SU-DHL-6 (cell line): ENCODE measurements at regions not wholly inside any gene's neighbourhood (a gene's known extent, or its start where the extent isn't known, plus 50 kb on each side); places are given as distances from the start of the nearest gene placed in this dataset.

ENCODE experiments used
- H2AFZ ChIP-seq: fragments of 200-600 bp; sonication (generic); 2 replicates; pipeline ENCODE4 v1.6.1; 2014; ENCODE audit warnings: low read depth, mild to moderate bottlenecking, moderate library complexity, mixed read lengths, antibody characterized with exemption, low read length; ENCODE audit not compliant: severe bottlenecking
- H3F3A ChIP-seq: fragments of 200-600 bp; shearing (Covaris generic); 2 replicates; pipeline ENCODE4 v1.6.0; 2016; ENCODE audit warnings: antibody characterized with exemption, mild to moderate bottlenecking; ENCODE audit not compliant: insufficient read depth
- H3K27ac ChIP-seq: fragments of 200-600 bp; sonication (generic); 2 replicates; pipeline ENCODE4 v1.5.1; 2016; ENCODE audit warnings: low read depth, mild to moderate bottlenecking, low read length, moderate library complexity, mixed read lengths
- H3K27me3 ChIP-seq: fragments of 200-600 bp; sonication (generic), shearing (Covaris generic); 2 replicates; pipeline ENCODE4 v1.6.0; 2014; ENCODE audit warnings: mild to moderate bottlenecking, low read length
- H3K36me3 ChIP-seq: fragments of 200-600 bp; sonication (generic); 2 replicates; pipeline ENCODE4 v1.6.1; 2014; ENCODE audit warnings: mild to moderate bottlenecking, low read length, mixed read lengths
- H3K4me2 ChIP-seq: fragments of 300-600, 200-600 bp; shearing (Covaris generic), sonication (generic); 2 replicates; pipeline ENCODE4 v1.6.0; 2014; ENCODE audit warnings: low read length, low read depth, mild to moderate bottlenecking; ENCODE audit not compliant: poor library complexity, severe bottlenecking
- H3K4me3 ChIP-seq: fragments of 200-600 bp; sonication (generic); 2 replicates; pipeline ENCODE4 v1.5.1; 2014; ENCODE audit warnings: antibody characterized with exemption, low read length, mild to moderate bottlenecking, mixed read lengths; ENCODE audit not compliant: insufficient read depth, poor library complexity, severe bottlenecking
- H3K79me2 ChIP-seq: fragments of 200-600 bp; sonication (generic); 2 replicates; pipeline ENCODE4 v1.6.1; 2014; ENCODE audit warnings: mild to moderate bottlenecking, low read length, moderate library complexity; ENCODE audit not compliant: insufficient read depth
- H3K9ac ChIP-seq: fragments of 200-600 bp; sonication (generic); 2 replicates; pipeline ENCODE4 v1.7.0; 2014; ENCODE audit warnings: mild to moderate bottlenecking, low read length
- H3K9me2 ChIP-seq: fragments of 200-600 bp; sonication (generic); replicated peaks from 2 replicates; pipeline ENCODE4 v1.6.1; 2014; ENCODE audit warnings: low read length; ENCODE audit not compliant: insufficient read depth
- H3K9me3 ChIP-seq: fragments of 200-600 bp; sonication (generic); 2 replicates; pipeline ENCODE4 v1.6.1; 2014; ENCODE audit warnings: low read length, mixed read lengths; ENCODE audit not compliant: insufficient read depth
- H4K20me1 ChIP-seq: fragments of 200-600 bp; sonication (generic); 2 replicates; pipeline ENCODE4 v1.6.1; 2014; ENCODE audit warnings: low read depth, mild to moderate bottlenecking, antibody characterized with exemption, low read length, moderate library complexity, mixed read lengths
- EZH2phosphoT487 ChIP-seq: fragments of 200-600 bp; sonication (generic), shearing (Covaris generic); conservative IDR thresholded peaks from 2 replicates; pipeline ENCODE4 v1.6.1; 2018; ENCODE audit warnings: mild to moderate bottlenecking, antibody characterized with exemption, low read length, moderate library complexity, mixed read lengths
- TF ChIP-seq, protein P1 (sequence below): fragments of 200-600 bp; sonication (generic); IDR thresholded peaks from one replicate; pipeline ENCODE4 v1.5.1; 2017; ENCODE audit warnings: antibody characterized with exemption, mild to moderate bottlenecking, low read length, moderate library complexity; ENCODE audit not compliant: insufficient read depth, poor library complexity, severe bottlenecking

DNA sequence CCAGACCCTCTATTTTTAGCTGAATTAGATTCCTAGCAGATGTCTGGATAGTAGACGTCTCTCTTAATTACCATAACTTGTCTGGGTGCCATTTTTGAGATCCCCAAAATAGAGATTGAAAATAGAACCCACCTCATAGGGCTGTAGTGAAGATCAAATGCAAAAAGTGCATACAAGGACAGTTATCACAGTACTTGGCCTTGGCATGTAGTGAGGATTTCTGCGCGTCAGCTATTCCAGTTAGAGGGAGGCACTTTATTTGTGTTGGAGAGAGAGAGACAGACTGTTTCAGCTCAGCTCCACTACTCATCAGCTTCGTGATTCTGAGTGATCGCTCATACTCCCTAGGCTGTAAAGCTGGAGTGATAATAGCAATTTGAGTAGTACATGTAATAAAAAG is 59.6 kb upstream of the CDH13 start:
- Histone ChIP-seq H3K9ac (no peak overlapping the region), H3K9me2 (no peaks in the 10 kb centered on the region), H3K36me3 (no peaks in the 10 kb centered on the region)

DNA sequence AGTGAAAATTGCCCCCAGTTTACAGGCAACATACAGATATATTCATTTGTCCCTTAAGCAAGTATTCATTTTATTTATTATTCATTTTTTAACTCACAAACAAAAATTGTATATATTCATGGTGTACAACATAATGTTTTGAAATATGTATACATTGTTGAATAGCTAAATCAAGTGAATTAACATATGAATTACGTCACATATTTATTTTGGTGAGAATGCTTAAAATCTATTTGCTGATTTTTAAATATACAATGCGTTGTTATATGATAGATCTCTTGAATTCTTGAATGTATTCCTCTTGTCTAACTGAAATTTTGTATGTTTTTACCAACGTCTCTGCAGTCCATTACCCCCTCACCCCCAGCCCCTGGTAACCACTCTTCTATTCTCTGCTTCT is 63.4 kb upstream of the CDH13 start:
- no peaks in the 10 kb centered on the region for H3K79me2 ChIP-seq
- H2AFZ ChIP-seq, result no peak overlapping the region
- H3K4me2 ChIP-seq, result no peak overlapping the region
- H4K20me1 ChIP-seq, result no peaks in the 10 kb centered on the region
- no peaks in the 10 kb centered on the region for H3F3A ChIP-seq
- H3K9ac ChIP-seq, result no peak overlapping the region
- no peaks in the 10 kb centered on the region for H3K9me3 ChIP-seq
- no peaks in the 10 kb centered on the region for H3K27me3 ChIP-seq
- no peaks in the 10 kb centered on the region for H3K9me2 ChIP-seq
- no peak overlapping the region for H3K27ac ChIP-seq
- TF ChIP-seq EZH2phosphoT487, result no peak
- H3K36me3 ChIP-seq, result no peaks in the 10 kb centered on the region
- no peak overlapping the region for H3K4me3 ChIP-seq

More for the DNA sequence above, 59.6 kb upstream of the CDH13 start:
- Histone ChIP-seq H2AFZ (no peak overlapping the region), H4K20me1 (no peaks in the 10 kb centered on the region), H3K79me2 (no peaks in the 10 kb centered on the region), H3K27ac (no peak overlapping the region), H3F3A (no peaks in the 10 kb centered on the region), H3K9me3 (no peaks in the 10 kb centered on the region), H3K4me2 (no peak overlapping the region), H3K4me3 (no peak overlapping the region), H3K27me3 (no peaks in the 10 kb centered on the region)
- TF ChIP-seq, protein P1, sequence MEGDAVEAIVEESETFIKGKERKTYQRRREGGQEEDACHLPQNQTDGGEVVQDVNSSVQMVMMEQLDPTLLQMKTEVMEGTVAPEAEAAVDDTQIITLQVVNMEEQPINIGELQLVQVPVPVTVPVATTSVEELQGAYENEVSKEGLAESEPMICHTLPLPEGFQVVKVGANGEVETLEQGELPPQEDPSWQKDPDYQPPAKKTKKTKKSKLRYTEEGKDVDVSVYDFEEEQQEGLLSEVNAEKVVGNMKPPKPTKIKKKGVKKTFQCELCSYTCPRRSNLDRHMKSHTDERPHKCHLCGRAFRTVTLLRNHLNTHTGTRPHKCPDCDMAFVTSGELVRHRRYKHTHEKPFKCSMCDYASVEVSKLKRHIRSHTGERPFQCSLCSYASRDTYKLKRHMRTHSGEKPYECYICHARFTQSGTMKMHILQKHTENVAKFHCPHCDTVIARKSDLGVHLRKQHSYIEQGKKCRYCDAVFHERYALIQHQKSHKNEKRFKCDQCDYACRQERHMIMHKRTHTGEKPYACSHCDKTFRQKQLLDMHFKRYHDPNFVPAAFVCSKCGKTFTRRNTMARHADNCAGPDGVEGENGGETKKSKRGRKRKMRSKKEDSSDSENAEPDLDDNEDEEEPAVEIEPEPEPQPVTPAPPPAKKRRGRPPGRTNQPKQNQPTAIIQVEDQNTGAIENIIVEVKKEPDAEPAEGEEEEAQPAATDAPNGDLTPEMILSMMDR, result no peak
- no peak for TF ChIP-seq EZH2phosphoT487

DNA sequence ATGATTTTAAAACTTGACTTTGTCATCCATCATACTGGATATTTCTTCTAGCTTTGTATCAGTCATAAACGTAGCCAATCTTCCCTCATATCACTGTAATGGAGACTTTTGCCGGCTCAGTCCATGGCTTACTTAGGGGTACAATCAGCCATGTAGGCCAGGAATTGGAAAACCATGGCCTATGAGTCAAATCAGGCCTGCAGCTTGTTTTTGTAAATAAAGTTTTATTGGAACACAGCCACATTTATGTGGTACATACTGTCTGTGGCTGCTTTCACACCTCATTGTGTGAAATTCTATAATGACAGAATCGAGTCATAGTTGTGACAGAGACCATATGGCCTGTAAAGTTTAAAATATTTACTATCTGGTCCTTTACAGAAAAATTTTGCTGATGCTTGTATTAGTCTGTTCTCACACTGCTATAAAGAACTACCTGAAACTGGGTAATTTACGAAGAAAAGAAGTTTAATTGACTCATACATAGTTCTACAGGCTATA is 64.5 kb upstream of the CDH13 start:
- TF ChIP-seq EZH2phosphoT487, result no peak
- TF ChIP-seq, protein P1, result no peak
- no peak overlapping the region for H3K4me2 ChIP-seq

DNA sequence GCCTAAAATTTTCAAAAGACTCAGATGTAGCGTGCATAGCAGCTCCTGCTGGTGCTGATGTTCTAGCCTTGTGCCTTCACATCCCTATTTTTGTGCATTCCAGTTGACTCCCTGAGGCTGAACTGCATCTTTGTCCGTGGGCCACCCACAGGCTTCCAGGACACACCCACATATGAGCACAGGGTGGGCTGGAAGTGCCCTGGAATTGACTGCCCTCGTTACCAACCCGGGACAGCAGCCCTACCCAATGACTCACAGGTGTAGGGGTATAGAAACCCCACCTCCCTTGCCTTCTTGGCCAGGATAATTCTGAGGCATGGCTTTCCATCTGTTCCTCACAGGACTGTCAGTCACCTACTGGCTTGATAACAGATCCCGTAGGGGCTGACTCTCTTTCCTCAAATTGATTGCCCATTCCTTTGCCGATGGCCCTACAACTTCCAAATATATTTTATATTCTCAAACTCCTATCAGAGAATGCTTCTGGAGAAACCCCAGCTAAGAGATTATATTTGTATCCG is 65.9 kb upstream of the CDH13 start:
- TF ChIP-seq, protein P1, result no peak
- no peak for TF ChIP-seq EZH2phosphoT487
- no peak overlapping the region for H3K27ac ChIP-seq
- no peaks in the 10 kb centered on the region for H3K36me3 ChIP-seq

More for the DNA sequence above, 64.5 kb upstream of the CDH13 start:
- Histone ChIP-seq H3K27me3 (no peaks in the 10 kb centered on the region), H3K9me2 (no peaks in the 10 kb centered on the region), H2AFZ (no peak overlapping the region), H3K9ac (no peak overlapping the region), H3K27ac (no peak overlapping the region), H3F3A (no peaks in the 10 kb centered on the region), H3K79me2 (no peaks in the 10 kb centered on the region), H3K9me3 (no peaks in the 10 kb centered on the region), H4K20me1 (no peaks in the 10 kb centered on the region), H3K4me3 (no peak overlapping the region), H3K36me3 (no peaks in the 10 kb centered on the region)

More for the DNA sequence above, 65.9 kb upstream of the CDH13 start:
- no peaks in the 10 kb centered on the region for H3K9me2 ChIP-seq
- no peak overlapping the region for H3K4me2 ChIP-seq
- H4K20me1 ChIP-seq, result no peaks in the 10 kb centered on the region
- H3K27me3 ChIP-seq, result no peaks in the 10 kb centered on the region
- no peaks in the 10 kb centered on the region for H3F3A ChIP-seq
- H3K4me3 ChIP-seq, result no peak overlapping the region
- no peak overlapping the region for H2AFZ ChIP-seq
- no peaks in the 10 kb centered on the region for H3K79me2 ChIP-seq
- H3K9me3 ChIP-seq, result no peaks in the 10 kb centered on the region
- no peak overlapping the region for H3K9ac ChIP-seq
